Embryonic facial prominence (tissue), 1 donor: ENCODE measurements at regions not wholly inside any gene's neighbourhood (a gene's known extent, or its start where the extent isn't known, plus 50 kb on each side); places are given as distances from the start of the nearest gene placed in this dataset.

Experiments
- DNase-seq: peaks from one replicate; pipeline ENCODE4 v3.0.0-alpha.2; 2016; ENCODE audit errors: extremely low spot score

GRCh38 chr2:239589270-239589825 is 188.5 kb upstream of the HDAC4 start:
- DNase-seq, result no peak

GRCh38 chr2:239588451-239589269 is 187.8 kb upstream of the HDAC4 start:
- no peak for DNase-seq

DNA sequence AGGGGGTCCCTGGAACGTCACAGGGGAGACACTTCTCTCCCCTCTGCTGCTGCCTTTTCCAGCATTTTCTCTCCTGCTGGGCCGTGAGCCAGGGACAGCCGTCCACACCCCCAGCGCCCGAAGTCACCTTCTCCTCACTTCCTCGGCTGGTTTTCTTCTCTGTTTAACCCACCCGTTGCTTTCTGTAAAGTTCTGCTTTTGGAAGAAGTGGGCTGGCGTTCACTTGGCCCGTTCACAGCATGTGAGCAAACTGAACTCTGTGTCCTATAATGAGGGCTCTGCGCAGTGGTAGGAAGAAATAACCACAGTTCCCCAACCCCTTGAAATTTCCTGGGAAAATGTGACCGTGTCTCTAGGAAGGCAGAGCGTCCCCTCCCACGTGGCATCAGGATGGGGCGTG is 187.0 kb upstream of the HDAC4 start:
- no peak for DNase-seq

- no peak for DNase-seq
Measured at GRCh38 chr2:239587311-239587731, 186.5 kb upstream of the HDAC4 start.

DNA sequence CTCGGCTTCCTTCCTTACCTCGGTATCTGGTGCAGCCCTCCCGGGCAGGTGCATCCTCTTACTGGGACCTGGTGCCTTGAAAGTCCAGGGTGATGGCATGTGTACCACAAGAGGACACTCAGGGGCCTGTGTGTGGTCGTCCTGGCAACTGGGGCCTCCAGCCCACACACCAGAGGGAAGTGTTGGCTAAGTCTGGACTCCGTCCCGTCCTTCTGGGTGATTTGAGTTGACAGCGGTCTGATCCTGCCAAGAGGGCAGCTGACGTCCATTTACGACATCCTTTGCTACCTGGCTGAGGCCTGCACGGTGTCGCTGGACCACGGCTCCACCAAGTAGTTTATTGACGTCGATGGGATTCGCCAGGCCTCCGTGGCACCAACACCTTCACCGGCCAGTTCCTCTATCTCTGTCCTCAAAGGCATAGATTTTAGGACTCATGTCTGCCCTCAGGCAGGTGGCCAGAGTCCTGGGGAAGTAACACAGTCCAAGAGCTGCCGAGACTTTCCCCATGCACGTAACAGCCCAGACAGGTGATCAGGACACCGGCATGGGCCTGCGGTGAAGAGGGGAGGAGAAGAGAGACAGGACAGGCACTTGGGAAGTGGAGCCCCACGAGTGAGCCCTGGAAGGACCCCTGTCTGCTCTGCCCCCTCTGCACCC is 186.0 kb upstream of the HDAC4 start:
- no peak for DNase-seq

DNA sequence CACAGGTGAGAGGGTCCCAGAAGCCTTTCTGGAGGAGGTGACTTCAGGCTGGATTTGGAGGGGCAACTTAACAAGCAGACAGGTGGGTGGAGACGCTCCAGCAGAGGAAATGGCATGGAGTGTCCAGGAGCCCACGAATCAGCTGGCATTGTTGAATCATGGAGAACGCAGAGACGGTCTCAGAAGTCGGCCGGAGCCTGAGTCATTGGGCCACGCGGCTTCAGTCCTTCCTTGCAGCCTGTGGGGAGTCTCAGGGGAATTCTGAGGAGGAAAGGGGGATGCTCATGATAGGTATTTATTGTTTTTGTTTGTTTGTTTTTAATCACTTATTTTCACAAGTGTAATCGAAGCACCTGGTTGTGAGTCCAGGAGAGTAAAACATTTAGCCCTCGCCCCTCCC is 184.6 kb upstream of the HDAC4 start:
- no peak for DNase-seq

GRCh38 chr2:239584986-239585385 is 184.2 kb upstream of the HDAC4 start:
- no peak for DNase-seq

DNA sequence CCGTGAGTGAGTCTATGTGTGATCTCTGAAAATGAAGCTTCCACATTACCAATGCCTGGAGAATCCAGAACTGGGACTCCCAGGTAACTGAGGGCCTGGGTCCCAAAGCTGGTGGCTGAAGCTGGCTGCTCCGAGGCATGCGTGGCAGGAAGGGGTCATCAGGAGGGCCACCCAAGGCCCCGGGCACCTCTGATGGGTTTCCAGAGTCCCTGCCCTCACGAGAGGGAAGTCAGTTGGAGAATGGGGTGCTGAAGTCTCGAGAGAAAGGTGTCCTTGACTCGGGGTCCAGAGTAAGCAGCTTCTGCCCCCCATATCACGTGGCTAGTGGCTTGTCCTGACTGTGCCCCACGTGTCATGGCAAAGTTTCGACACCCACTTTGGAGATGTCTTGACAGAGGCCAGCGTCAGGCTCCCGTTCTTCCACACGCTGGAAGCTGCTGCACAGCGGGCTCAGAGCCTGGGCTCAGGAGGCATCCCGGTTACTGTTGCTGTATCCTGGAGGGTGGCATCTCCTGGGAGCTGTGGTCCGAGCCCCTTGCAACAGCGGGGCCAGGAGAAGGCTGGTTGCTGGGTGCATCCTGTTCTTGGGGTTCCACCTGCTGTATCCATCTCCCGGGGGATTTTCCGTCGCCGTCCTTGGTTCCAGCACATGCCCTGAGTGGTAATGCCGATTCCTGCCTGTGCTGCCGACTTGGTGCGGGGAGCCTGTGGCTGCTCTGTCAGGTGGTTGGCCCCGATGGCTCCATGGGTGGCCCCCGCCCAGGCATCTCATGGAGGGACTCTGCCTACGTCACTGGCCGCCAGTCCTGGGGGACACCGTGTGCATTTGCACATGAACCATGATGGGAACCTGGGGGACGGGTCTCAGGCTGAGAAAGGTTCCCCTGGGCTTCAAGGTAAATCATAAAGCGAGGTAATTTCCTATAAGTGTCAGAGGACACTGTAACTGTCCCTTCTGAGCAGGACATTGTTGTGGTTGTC is 183.3 kb upstream of the HDAC4 start:
- no peak for DNase-seq

GRCh38 chr2:239583171-239583878 is 182.5 kb upstream of the HDAC4 start:
- no peak for DNase-seq

- DNase-seq, result no peak
Measured at GRCh38 chr2:239582476-239582875, 181.7 kb upstream of the HDAC4 start.

DNA sequence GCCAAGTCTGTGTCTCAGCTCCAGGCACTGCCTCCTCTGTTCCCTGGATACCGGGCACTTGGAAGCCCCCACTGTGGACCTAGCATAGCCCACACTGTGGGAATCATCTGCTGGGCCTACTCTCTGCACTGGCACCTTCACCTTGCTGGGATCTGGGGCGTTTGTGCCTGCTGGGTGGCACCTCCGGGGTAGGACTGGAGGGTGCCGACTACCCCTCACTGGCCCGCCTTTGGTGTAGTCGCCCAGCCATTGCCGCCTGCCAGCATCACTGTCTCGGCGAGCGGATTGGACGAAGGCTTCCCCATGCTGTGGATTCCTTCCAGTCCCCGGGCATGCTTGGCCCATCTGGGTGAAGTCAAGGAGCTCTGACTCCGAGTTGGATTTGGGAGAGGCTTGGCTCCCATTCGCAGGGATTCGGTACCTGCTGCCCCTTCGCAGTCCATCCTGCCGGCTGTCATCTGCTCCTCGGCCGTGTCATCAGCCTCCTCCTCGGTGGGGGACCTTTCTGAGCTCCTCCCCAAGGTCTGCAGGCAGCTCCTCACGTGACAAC is 180.6 kb upstream of the HDAC4 start:
- DNase-seq, result no peak

DNA sequence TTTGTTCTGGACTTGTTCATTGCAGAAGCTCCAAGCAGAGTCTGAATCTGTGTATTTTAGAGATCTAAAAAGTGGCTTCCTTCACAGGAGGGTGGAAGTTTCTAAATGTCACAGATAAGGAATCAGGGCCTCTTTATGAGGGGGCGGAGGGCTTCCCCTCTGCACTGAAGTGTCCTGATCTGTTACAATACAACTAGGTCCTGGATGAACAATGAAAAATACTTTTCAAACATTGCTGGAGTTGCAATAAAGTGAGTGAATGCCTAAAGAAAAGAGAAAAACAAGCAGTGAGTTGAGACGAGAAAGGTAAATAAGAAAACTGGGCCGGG is 179.3 kb upstream of the HDAC4 start:
- DNase-seq, result no peak

DNA sequence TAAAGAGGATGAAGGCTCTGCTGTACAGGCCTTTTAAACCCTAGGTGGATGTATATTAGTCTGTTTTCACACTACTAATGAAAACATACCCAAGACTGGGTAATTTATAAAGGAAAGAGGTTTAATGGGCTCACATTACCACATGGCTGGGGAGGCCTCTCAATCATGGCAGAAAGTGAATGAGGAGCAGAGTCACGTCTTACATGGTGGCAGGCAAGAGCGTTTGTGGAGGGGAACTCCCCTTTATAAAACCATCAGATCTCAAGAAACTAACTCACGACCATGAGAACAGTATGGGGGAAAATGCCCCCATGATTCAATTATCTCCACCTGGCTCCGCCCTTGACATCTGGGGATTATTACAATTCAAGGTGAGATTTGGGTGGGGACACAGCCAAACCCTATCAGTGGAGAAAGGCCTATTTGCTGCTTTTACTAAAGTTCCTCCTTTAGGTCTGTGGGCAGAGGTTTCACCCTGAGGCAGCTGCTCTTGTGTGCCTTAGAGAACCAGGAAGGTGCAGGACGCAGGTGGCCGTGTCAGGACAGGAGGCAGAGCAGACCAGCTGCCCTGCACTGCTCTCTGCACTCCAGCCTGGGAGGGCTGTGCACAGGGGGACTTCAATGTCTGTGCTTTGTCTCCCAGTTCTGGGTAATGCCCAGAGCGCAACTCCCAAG is 178.8 kb upstream of the HDAC4 start:
- no peak for DNase-seq

DNA sequence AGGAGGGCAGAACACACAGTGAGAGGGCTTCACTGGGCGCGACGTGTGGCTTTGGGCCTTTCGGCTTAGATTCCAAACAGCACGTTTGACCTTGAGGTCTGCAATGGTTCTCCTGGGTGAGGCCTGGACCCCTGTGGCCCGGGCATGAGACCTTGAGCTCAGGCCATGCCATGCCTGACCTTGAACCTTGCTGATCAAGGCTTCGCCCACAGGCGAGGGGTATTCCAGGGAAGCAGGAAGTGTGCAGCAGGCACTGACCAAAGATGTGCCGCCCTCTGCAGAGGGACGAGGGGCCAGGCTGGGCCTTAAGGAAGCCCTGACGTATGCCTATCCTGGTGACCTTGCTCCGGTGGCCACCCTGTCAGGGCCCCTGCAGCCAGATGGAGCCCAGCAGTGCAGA is 178.3 kb upstream of the HDAC4 start:
- no peak for DNase-seq

GRCh38 chr2:239578381-239578780 is 177.6 kb upstream of the HDAC4 start:
- no peak for DNase-seq

GRCh38 chr2:239577935-239578334 is 177.1 kb upstream of the HDAC4 start:
- DNase-seq, result no peak

DNA sequence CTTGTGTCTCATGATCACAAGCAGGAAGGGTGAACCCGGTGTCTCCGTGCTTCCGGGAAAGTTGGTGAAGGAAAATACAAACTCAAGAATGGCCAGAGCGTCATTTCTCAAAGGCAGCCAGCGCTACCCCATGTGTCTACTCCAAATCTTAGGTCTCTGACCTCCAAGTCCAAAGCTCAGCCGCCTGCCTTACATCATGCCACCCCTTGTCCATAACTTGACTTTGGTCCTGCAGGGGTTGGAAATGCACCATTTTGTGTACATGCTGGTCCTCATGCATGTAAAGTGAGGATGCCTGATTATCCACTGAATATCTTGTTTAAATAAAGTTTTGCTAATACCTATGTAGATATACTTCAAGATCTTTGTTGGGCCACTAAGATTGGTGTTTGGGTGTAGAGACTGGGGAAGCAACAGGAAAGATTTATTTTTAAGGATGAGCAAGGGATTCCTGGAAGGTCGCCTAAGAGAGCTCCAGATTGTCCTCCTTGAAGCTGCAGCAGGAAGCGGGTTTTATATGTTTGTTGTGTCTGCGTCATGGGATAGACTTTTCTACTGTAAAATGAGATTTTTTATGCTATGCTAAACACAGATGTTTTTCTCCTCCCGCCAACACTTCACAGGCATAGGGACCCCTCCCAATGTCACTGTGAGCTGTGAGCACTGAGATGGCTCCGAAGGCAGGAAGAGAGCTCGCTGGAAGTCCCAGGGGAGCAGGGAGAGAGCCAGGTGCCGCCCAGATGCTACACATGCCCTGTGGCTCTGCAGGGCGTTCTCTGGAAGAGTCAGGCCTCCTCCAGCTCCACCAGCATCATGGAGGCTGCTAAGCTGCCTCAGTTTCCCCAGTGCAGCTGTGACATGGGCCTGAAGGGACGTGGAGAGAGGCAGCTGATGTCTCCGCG is 176.2 kb upstream of the HDAC4 start:
- no peak for DNase-seq

- no peak for DNase-seq
Measured at GRCh38 chr2:239575931-239576445, 175.2 kb upstream of the HDAC4 start.

GRCh38 chr2:239574434-239575156 is 173.8 kb upstream of the HDAC4 start:
- no peak for DNase-seq
